HL-60 (cell line): ENCODE measurements at regions not wholly inside any gene's neighbourhood (a gene's known extent, or its start where the extent isn't known, plus 50 kb on each side); places are given as distances from the start of the nearest gene placed in this dataset.

ENCODE experiments used
- CTCF ChIP-seq: IDR thresholded peaks from one replicate; pipeline ENCODE4 v1.5.1; 2011; ENCODE audit warnings: low read length, control low read depth, inconsistent platforms; ENCODE audit not compliant: insufficient read depth
- GABPA ChIP-seq: IDR thresholded peaks from 2 replicates; pipeline ENCODE4 v1.6.1; 2012; ENCODE audit warnings: low read depth
- SPI1 ChIP-seq: IDR thresholded peaks from 2 replicates; pipeline ENCODE4 v1.6.1; 2012; ENCODE audit warnings: low read depth, mild to moderate bottlenecking, borderline replicate concordance

DNA sequence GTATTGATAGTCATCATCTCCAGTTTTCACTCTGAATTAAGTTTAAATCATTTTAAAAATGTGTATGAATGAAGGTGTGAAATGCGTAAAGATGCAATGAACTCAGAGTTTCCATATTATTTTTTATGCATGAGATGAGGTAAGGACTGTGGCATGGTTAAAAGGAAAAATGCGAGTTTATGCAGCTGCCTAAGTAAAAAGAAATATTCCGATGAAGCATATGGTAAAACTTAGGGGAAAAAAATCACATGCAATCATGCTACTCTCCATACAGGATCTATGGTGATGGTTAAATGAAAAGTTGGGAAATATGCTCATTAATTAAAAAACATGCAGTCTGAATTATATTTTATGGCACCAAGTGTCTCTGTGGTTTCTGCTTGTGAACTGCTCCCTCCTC is 77.5 kb upstream of the SP8 start:
- TF ChIP-seq CTCF (no peak), SPI1 (no peak), GABPA (no peak)
